GM23338 (cell line): ENCODE measurements at regions not wholly inside any gene's neighbourhood (a gene's known extent, or its start where the extent isn't known, plus 50 kb on each side); places are given as distances from the start of the nearest gene placed in this dataset.

Experiments
- ATAC-seq: fragments of 200-7000 bp; cut with Tn5 transposase; 3 replicates; pipeline ENCODE4 v1.9.1; 2020
- DNase-seq: peaks from one replicate; pipeline ENCODE4 v3.0.0-alpha.2; 2015; ENCODE audit warnings: low spot score
- H2AFZ ChIP-seq: fragments of 200-600 bp; sonication (generic); 2 replicates; pipeline ENCODE4 v1.8.0; 2016; ENCODE audit warnings: antibody characterized with exemption, mild to moderate bottlenecking, moderate library complexity
- H3F3A ChIP-seq: fragments of 200-600 bp; sonication (generic); replicated peaks from 2 replicates; pipeline ENCODE4 v1.8.0; 2017; ENCODE audit warnings: antibody characterized with exemption, mixed run types, low read depth
- H3K27ac ChIP-seq: fragments of 200-600 bp; sonication (generic); 2 replicates; pipeline ENCODE4 v1.6.1; 2016; ENCODE audit warnings: low read depth
- H3K27me3 ChIP-seq: fragments of 200-600 bp; sonication (generic); 2 replicates; pipeline ENCODE4 v1.8.0; 2016; ENCODE audit warnings: mild to moderate bottlenecking, mixed run types, moderate library complexity; ENCODE audit not compliant: insufficient read depth
- H3K36me3 ChIP-seq: fragments of 200-600 bp; sonication (generic); 2 replicates; pipeline ENCODE4 v1.8.0; 2016; ENCODE audit warnings: mild to moderate bottlenecking; ENCODE audit not compliant: insufficient read depth
- H3K4me1 ChIP-seq: fragments of 200-600 bp; sonication (generic); 2 replicates; pipeline ENCODE4 v1.8.0; 2016; ENCODE audit warnings: mild to moderate bottlenecking, moderate library complexity; ENCODE audit not compliant: insufficient read depth
- H3K4me2 ChIP-seq: fragments of 200-600 bp; sonication (generic); 2 replicates; pipeline ENCODE4 v1.7.1; 2017; ENCODE audit warnings: mixed run types
- H3K4me3 ChIP-seq: fragments of 200-600 bp; sonication (generic); 2 replicates; pipeline ENCODE4 v1.6.1; 2016; ENCODE audit warnings: mixed run types
- H3K79me2 ChIP-seq: fragments of 200-600 bp; sonication (generic); replicated peaks from 2 replicates; pipeline ENCODE4 v1.8.0; 2017; ENCODE audit warnings: mild to moderate bottlenecking; ENCODE audit not compliant: insufficient read depth
- H3K9me2 ChIP-seq: fragments of 200-600 bp; sonication (generic); 2 replicates; pipeline ENCODE4 v1.8.0; 2017; ENCODE audit not compliant: insufficient read depth
- H4K20me1 ChIP-seq: fragments of 200-600 bp; sonication (generic); replicated peaks from 2 replicates; pipeline ENCODE4 v1.8.0; 2017; ENCODE audit warnings: mild to moderate bottlenecking; ENCODE audit not compliant: insufficient read depth
- H3K27ac Mint-ChIP-seq: 2 replicates; pipeline ENCODE4 v1.8.0; 2020; ENCODE audit warnings: inconsistent platforms, mild to moderate bottlenecking, moderate library complexity, mixed read lengths
- H3K27me3 Mint-ChIP-seq: 3 replicates; pipeline ENCODE4 v1.8.0; 2022; ENCODE audit warnings: low read depth, mild to moderate bottlenecking, moderate library complexity, mixed read lengths, inconsistent platforms; ENCODE audit not compliant: insufficient read depth, poor library complexity
- H3K36me3 Mint-ChIP-seq: 3 replicates; pipeline ENCODE4 v1.8.0; 2021; ENCODE audit warnings: low read depth, mild to moderate bottlenecking, inconsistent platforms, moderate library complexity, mixed read lengths
- H3K4me1 Mint-ChIP-seq: 3 replicates; pipeline ENCODE4 v1.8.0; 2020; ENCODE audit warnings: mild to moderate bottlenecking, inconsistent platforms, mixed read lengths
- H3K4me3 Mint-ChIP-seq: 3 replicates; pipeline ENCODE4 v1.8.0; 2021; ENCODE audit warnings: moderate library complexity, mild to moderate bottlenecking, inconsistent platforms, mixed read lengths
- H3K9me3 Mint-ChIP-seq: 3 replicates; pipeline ENCODE4 v1.8.0; 2020; ENCODE audit warnings: moderate library complexity, mild to moderate bottlenecking, inconsistent platforms, mixed read lengths
- EZH2phosphoT487 ChIP-seq: fragments of 200-600 bp; sonication (generic); IDR thresholded peaks from one replicate; pipeline ENCODE4 v1.8.1; 2018; ENCODE audit warnings: antibody characterized with exemption; ENCODE audit not compliant: unreplicated experiment
- JUNB ChIP-seq: IDR thresholded peaks from one replicate; pipeline ENCODE4 v1.6.1; 2016; ENCODE audit warnings: antibody characterized with exemption; ENCODE audit not compliant: unreplicated experiment
- NANOG ChIP-seq: IDR thresholded peaks from 2 replicates; pipeline ENCODE4 v1.6.1; 2016; ENCODE audit warnings: antibody characterized with exemption, borderline replicate concordance
- STAT1 ChIP-seq: IDR thresholded peaks from one replicate; pipeline ENCODE4 v1.6.1; 2016; ENCODE audit warnings: antibody characterized with exemption; ENCODE audit not compliant: unreplicated experiment
- ZNF114 ChIP-seq: fragments of 250-450 bp; sonication (Bioruptor Pico); IDR thresholded peaks from 2 replicates; pipeline ENCODE4 v1.5.0; 2020; ENCODE audit warnings: mild to moderate bottlenecking, moderate library complexity
- ZNF331 ChIP-seq: fragments of 250-450 bp; sonication (Bioruptor Pico); IDR thresholded peaks from 2 replicates; pipeline ENCODE4 v1.5.0; 2020; ENCODE audit warnings: low read depth, mild to moderate bottlenecking, moderate library complexity
- TF ChIP-seq, protein P1 (sequence below), 2 experiments: fragments of 200-600 bp in 1 of 2; sonication (generic) in 1 of 2; conservative IDR thresholded peaks; 2 replicates each; pipeline versions ENCODE4 v1.5.1 to v1.6.1; 2016 to 2017; ENCODE audit warnings: antibody characterized with exemption in 2 of 2, low read depth in 2 of 2, mild to moderate bottlenecking in 2 of 2, moderate library complexity in 1 of 2
- TF ChIP-seq, protein P2 (sequence below): IDR thresholded peaks from one replicate; pipeline ENCODE4 v1.6.1; 2018; ENCODE audit warnings: antibody characterized with exemption; ENCODE audit not compliant: unreplicated experiment
- TF ChIP-seq, protein P3 (sequence below): fragments of 250-450 bp; sonication (Bioruptor Pico); IDR thresholded peaks from 2 replicates; pipeline ENCODE4 v1.5.0; 2020; ENCODE audit warnings: mild to moderate bottlenecking, moderate library complexity
- TF ChIP-seq, protein P4 (sequence below): IDR thresholded peaks from 2 replicates; pipeline ENCODE4 v1.6.1; 2016; ENCODE audit warnings: antibody characterized with exemption

DNA sequence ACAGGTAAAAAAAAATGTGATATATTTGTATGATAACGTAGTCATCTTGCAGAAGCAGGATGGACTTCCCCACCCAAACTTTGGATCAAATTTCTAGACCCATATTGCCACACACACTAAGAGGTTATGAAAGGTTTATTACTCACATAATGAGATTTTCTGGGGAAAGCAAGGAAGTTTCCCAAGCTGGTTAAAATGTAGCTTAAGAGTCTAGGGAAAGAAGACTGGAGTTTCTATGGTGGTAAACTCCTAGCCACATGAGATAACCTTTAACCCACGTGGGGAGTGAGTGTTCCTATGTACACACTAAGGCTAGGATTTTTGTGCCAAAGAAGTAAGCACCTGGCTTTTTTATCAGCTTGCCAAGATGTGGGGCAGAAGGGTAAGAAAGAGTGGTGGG, 335.7 kb upstream of the UBE2E3 start:
- H3K4me2 ChIP-seq: no peak overlapping the region
- DNase-seq: no peak

More for the DNA sequence above, 335.7 kb upstream of the UBE2E3 start:
- H3K9me3 Mint-ChIP-seq: no peaks in the 10 kb centered on the region
- no peaks in the 10 kb centered on the region for H3K36me3 ChIP-seq
- H3K79me2 ChIP-seq: no peaks in the 10 kb centered on the region
- H3K4me3 ChIP-seq: no peak overlapping the region
- no peak overlapping the region for H3K4me3 Mint-ChIP-seq
- no peaks in the 10 kb centered on the region for H3K9me2 ChIP-seq
- peaks cover under 1% of the 10 kb centered on the region; the same call in 2 of the 3 replicates for H3K4me1 Mint-ChIP-seq
- H3F3A ChIP-seq: no peaks in the 10 kb centered on the region
- H4K20me1 ChIP-seq: no peaks in the 10 kb centered on the region
- no peaks in the 10 kb centered on the region for H3K36me3 Mint-ChIP-seq
- no peak overlapping the region for H2AFZ ChIP-seq
- no peak overlapping the region for H3K27ac Mint-ChIP-seq
- H3K27me3 ChIP-seq: no peaks in the 10 kb centered on the region
- no peak overlapping the region for H3K27ac ChIP-seq
- TF ChIP-seq, protein P1, sequence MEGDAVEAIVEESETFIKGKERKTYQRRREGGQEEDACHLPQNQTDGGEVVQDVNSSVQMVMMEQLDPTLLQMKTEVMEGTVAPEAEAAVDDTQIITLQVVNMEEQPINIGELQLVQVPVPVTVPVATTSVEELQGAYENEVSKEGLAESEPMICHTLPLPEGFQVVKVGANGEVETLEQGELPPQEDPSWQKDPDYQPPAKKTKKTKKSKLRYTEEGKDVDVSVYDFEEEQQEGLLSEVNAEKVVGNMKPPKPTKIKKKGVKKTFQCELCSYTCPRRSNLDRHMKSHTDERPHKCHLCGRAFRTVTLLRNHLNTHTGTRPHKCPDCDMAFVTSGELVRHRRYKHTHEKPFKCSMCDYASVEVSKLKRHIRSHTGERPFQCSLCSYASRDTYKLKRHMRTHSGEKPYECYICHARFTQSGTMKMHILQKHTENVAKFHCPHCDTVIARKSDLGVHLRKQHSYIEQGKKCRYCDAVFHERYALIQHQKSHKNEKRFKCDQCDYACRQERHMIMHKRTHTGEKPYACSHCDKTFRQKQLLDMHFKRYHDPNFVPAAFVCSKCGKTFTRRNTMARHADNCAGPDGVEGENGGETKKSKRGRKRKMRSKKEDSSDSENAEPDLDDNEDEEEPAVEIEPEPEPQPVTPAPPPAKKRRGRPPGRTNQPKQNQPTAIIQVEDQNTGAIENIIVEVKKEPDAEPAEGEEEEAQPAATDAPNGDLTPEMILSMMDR (conservative IDR thresholded peaks at IDR 0.05; ENCODE audit: low read depth in 2 of 2): no peak
- TF ChIP-seq, protein P2, sequence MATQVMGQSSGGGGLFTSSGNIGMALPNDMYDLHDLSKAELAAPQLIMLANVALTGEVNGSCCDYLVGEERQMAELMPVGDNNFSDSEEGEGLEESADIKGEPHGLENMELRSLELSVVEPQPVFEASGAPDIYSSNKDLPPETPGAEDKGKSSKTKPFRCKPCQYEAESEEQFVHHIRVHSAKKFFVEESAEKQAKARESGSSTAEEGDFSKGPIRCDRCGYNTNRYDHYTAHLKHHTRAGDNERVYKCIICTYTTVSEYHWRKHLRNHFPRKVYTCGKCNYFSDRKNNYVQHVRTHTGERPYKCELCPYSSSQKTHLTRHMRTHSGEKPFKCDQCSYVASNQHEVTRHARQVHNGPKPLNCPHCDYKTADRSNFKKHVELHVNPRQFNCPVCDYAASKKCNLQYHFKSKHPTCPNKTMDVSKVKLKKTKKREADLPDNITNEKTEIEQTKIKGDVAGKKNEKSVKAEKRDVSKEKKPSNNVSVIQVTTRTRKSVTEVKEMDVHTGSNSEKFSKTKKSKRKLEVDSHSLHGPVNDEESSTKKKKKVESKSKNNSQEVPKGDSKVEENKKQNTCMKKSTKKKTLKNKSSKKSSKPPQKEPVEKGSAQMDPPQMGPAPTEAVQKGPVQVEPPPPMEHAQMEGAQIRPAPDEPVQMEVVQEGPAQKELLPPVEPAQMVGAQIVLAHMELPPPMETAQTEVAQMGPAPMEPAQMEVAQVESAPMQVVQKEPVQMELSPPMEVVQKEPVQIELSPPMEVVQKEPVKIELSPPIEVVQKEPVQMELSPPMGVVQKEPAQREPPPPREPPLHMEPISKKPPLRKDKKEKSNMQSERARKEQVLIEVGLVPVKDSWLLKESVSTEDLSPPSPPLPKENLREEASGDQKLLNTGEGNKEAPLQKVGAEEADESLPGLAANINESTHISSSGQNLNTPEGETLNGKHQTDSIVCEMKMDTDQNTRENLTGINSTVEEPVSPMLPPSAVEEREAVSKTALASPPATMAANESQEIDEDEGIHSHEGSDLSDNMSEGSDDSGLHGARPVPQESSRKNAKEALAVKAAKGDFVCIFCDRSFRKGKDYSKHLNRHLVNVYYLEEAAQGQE: no peak
- no peak for TF ChIP-seq ZNF331 (CRISPR knock-in tag)
- TF ChIP-seq ZNF114 (CRISPR knock-in tag): no peak
- TF ChIP-seq, protein P3, sequence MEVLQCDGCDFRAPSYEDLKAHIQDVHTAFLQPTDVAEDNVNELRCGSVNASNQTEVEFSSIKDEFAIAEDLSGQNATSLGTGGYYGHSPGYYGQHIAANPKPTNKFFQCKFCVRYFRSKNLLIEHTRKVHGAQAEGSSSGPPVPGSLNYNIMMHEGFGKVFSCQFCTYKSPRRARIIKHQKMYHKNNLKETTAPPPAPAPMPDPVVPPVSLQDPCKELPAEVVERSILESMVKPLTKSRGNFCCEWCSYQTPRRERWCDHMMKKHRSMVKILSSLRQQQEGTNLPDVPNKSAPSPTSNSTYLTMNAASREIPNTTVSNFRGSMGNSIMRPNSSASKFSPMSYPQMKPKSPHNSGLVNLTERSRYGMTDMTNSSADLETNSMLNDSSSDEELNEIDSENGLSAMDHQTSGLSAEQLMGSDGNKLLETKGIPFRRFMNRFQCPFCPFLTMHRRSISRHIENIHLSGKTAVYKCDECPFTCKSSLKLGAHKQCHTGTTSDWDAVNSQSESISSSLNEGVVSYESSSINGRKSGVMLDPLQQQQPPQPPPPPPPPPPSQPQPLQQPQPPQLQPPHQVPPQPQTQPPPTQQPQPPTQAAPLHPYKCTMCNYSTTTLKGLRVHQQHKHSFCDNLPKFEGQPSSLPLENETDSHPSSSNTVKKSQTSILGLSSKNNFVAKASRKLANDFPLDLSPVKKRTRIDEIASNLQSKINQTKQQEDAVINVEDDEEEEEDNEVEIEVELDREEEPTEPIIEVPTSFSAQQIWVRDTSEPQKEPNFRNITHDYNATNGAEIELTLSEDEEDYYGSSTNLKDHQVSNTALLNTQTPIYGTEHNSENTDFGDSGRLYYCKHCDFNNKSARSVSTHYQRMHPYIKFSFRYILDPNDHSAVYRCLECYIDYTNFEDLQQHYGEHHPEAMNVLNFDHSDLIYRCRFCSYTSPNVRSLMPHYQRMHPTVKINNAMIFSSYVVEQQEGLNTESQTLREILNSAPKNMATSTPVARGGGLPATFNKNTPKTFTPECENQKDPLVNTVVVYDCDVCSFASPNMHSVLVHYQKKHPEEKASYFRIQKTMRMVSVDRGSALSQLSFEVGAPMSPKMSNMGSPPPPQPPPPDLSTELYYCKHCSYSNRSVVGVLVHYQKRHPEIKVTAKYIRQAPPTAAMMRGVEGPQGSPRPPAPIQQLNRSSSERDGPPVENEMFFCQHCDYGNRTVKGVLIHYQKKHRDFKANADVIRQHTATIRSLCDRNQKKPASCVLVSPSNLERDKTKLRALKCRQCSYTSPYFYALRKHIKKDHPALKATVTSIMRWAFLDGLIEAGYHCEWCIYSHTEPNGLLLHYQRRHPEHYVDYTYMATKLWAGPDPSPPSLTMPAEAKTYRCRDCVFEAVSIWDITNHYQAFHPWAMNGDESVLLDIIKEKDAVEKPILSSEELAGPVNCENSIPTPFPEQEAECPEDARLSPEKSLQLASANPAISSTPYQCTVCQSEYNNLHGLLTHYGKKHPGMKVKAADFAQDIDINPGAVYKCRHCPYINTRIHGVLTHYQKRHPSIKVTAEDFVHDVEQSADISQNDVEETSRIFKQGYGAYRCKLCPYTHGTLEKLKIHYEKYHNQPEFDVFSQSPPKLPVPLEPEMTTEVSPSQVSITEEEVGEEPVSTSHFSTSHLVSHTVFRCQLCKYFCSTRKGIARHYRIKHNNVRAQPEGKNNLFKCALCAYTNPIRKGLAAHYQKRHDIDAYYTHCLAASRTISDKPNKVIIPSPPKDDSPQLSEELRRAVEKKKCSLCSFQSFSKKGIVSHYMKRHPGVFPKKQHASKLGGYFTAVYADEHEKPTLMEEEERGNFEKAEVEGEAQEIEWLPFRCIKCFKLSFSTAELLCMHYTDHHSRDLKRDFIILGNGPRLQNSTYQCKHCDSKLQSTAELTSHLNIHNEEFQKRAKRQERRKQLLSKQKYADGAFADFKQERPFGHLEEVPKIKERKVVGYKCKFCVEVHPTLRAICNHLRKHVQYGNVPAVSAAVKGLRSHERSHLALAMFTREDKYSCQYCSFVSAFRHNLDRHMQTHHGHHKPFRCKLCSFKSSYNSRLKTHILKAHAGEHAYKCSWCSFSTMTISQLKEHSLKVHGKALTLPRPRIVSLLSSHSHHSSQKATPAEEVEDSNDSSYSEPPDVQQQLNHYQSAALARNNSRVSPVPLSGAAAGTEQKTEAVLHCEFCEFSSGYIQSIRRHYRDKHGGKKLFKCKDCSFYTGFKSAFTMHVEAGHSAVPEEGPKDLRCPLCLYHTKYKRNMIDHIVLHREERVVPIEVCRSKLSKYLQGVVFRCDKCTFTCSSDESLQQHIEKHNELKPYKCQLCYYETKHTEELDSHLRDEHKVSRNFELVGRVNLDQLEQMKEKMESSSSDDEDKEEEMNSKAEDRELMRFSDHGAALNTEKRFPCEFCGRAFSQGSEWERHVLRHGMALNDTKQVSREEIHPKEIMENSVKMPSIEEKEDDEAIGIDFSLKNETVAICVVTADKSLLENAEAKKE: no peak
- TF ChIP-seq JUNB: no peak
- TF ChIP-seq NANOG: no peak
- TF ChIP-seq, protein P4, sequence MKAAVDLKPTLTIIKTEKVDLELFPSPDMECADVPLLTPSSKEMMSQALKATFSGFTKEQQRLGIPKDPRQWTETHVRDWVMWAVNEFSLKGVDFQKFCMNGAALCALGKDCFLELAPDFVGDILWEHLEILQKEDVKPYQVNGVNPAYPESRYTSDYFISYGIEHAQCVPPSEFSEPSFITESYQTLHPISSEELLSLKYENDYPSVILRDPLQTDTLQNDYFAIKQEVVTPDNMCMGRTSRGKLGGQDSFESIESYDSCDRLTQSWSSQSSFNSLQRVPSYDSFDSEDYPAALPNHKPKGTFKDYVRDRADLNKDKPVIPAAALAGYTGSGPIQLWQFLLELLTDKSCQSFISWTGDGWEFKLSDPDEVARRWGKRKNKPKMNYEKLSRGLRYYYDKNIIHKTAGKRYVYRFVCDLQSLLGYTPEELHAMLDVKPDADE: no peak
- no peak for TF ChIP-seq STAT1
- TF ChIP-seq EZH2phosphoT487: no peak
- no peaks in the 10 kb centered on the region for H3K4me1 ChIP-seq
- no peak for ATAC-seq
- no peaks in the 10 kb centered on the region for H3K27me3 Mint-ChIP-seq
